Glutamatergic neuron (in vitro differentiated cells): ENCODE measurements at regions not wholly inside any gene's neighbourhood (a gene's known extent, or its start where the extent isn't known, plus 50 kb on each side); places are given as distances from the start of the nearest gene placed in this dataset.
"Not testable (repeated sequence)": the region's sequence is repeated elsewhere in the genome, so short reads cannot be mapped to it uniquely, and the experiment has no call there.

Source experiments
- DNase-seq: peaks from one replicate; pipeline ENCODE4 v3.0.0; 2022
- H3K27ac Mint-ChIP-seq: one replicate; pipeline ENCODE4 v1.8.0; 2020; ENCODE audit warnings: mild to moderate bottlenecking, mixed read lengths, inconsistent platforms; ENCODE audit not compliant: unreplicated experiment
- H3K27me3 Mint-ChIP-seq: one replicate; pipeline ENCODE4 v1.8.0; 2020; ENCODE audit warnings: mild to moderate bottlenecking, moderate library complexity, mixed read lengths, inconsistent platforms; ENCODE audit not compliant: unreplicated experiment
- H3K36me3 Mint-ChIP-seq: one replicate; pipeline ENCODE4 v1.8.0; 2020; ENCODE audit warnings: mild to moderate bottlenecking, mixed read lengths, inconsistent platforms; ENCODE audit not compliant: unreplicated experiment
- H3K4me1 Mint-ChIP-seq: one replicate; pipeline ENCODE4 v1.8.0; 2020; ENCODE audit warnings: mild to moderate bottlenecking, low read depth, mixed read lengths, inconsistent platforms; ENCODE audit not compliant: unreplicated experiment
- H3K4me3 Mint-ChIP-seq: one replicate; pipeline ENCODE4 v1.8.0; 2020; ENCODE audit warnings: mild to moderate bottlenecking, mixed read lengths, inconsistent platforms; ENCODE audit not compliant: unreplicated experiment
- H3K9me3 Mint-ChIP-seq: one replicate; pipeline ENCODE4 v1.8.0; 2020; ENCODE audit warnings: mild to moderate bottlenecking, moderate library complexity, mixed read lengths, inconsistent platforms; ENCODE audit not compliant: unreplicated experiment
- CTCF ChIP-seq: fragments of 200-600 bp; sonication (generic); IDR thresholded peaks from one replicate; pipeline ENCODE4 v1.5.0; 2021; ENCODE audit not compliant: partially characterized antibody, unreplicated experiment

- not testable (repeated sequence) for H3K9me3 Mint-ChIP-seq, DNase-seq
These were observed 95.2 kb upstream of the LRPAP1 start for GRCh38 chr4:3627456-3627855.

GRCh38 chr4:3626131-3626884 lies 94.1 kb upstream of the LRPAP1 start:
- H3K27me3 Mint-ChIP-seq, H3K27ac Mint-ChIP-seq, H3K4me1 Mint-ChIP-seq, H3K36me3 Mint-ChIP-seq, H3K4me3 Mint-ChIP-seq, DNase-seq: not testable (repeated sequence)
- H3K9me3 Mint-ChIP-seq = peaks cover 12% of the 10 kb centered on the region

More at GRCh38 chr4:3627456-3627855, 95.2 kb upstream of the LRPAP1 start:
- H3K4me3 Mint-ChIP-seq, H3K27ac Mint-ChIP-seq, H3K4me1 Mint-ChIP-seq, H3K36me3 Mint-ChIP-seq, H3K27me3 Mint-ChIP-seq: not testable (repeated sequence)

DNA sequence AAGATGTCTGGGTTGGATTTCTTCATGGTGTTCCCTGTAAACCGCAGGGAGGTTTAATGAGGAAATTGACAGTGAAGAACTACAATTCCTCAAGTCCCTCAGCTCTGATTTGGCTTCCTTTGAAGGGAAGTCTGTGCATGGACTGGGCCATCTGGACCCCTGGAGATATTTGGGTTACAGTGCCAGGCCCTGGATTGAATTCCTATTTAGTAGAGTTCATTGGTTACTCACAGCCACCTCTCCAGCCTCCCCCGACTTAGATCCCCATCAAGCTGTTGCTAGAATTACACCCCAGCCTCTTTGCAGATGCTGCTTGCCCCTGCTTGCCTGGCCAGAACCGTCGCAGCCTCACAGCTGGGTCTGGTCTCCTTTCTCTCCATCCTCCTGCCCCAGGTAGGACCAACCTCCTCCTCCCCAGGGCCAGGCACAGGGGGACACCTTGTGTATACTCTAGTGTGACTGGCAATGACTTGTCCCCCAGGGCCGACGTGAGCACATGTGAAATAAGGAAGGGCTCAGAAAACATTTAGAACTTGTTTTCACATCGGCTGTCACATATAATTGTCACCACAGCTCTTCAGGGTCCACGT lies 93.2 kb upstream of the LRPAP1 start:
- H3K4me3 Mint-ChIP-seq, DNase-seq, H3K36me3 Mint-ChIP-seq, H3K27me3 Mint-ChIP-seq, H3K4me1 Mint-ChIP-seq, H3K27ac Mint-ChIP-seq: not testable (repeated sequence)
- H3K9me3 Mint-ChIP-seq = peaks cover 12% of the 10 kb centered on the region

DNA sequence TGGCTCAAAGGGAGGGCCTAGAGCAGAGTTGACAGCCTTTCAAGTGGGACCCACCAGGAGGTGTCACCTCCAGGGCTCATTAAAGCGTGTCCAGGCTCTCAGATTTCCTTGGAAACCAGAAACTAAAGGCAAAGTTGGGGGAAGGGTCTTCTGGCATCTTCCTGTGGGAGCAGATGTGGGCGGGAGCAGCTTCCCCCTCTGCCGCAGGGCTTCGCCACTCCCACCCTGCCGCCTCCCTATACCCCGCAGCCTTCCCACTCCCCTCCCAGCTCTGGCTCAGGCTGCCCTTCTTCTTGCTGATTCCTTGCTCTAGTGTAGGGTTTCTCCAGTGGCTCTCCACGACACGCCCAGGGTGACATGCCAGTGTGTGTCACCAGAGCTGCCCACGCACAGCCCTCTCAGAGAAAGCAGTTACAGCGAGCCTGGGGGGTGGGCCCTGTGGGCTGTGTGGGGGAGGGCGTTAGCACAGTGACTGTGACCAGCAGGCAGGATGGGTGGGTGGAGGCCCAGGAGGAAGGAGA lies 91.6 kb upstream of the LRPAP1 start:
- not testable (repeated sequence) for DNase-seq, H3K4me3 Mint-ChIP-seq, H3K36me3 Mint-ChIP-seq, H3K27me3 Mint-ChIP-seq, H3K4me1 Mint-ChIP-seq, H3K27ac Mint-ChIP-seq
- peaks cover 11% of the 10 kb centered on the region for H3K9me3 Mint-ChIP-seq

DNA sequence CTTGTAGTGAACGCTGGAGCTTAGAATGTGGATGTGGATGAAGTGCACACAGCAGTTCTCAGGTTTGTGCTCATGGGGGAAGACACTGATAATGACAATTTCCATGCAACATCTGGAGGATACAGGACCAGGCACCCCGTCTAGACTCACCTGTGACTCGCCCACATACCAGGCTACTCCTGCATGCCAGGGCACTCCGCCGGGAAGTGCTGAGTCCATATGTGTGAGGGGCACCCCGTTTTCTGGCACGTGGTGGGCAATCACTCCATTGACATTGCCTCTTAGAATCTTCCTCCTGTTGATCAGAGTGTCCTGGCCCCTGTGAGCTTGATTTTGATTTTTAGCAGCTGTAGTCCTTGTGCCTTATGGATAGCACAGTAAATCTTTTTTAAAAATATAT lies 90.9 kb upstream of the LRPAP1 start:
- Mint-ChIP-seq H3K36me3 (peaks cover 9% of the 10 kb centered on the region), H3K27ac (no peak overlapping the region), H3K27me3 (peaks cover 4% of the 10 kb centered on the region), H3K4me1 (peaks cover 5% of the 10 kb centered on the region), H3K4me3 (no peak overlapping the region), H3K9me3 (peaks cover 10% of the 10 kb centered on the region)
- TF ChIP-seq CTCF = no peak
- no peak for DNase-seq

GRCh38 chr4:3620365-3620764 lies 88.1 kb upstream of the LRPAP1 start:
- H3K4me3 Mint-ChIP-seq, H3K27ac Mint-ChIP-seq, H3K27me3 Mint-ChIP-seq: not testable (repeated sequence)

DNA sequence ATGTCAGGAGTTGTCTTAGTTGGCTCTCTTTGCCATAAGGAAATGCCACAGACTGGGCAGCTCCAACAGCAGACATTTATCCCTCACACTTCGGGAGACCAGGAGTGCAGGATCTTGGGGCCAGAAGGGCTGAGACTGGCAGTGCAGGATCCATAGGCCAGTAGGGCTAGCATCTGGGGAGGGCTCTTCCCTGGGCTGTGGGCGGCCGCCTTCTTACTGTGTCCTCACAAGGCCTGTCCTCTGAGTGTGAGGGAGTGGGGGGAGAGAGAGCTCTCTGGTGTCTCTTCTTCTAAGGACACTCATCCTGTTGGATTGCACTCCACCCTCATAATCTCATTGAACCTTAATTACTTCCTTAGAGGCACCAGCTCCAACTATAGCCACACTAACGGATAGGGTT lies 87.5 kb upstream of the LRPAP1 start:
- H3K4me3 Mint-ChIP-seq, H3K27ac Mint-ChIP-seq, H3K9me3 Mint-ChIP-seq, DNase-seq, H3K27me3 Mint-ChIP-seq, H3K4me1 Mint-ChIP-seq, H3K36me3 Mint-ChIP-seq: not testable (repeated sequence)

More at GRCh38 chr4:3620365-3620764, 88.1 kb upstream of the LRPAP1 start:
- not testable (repeated sequence) for H3K9me3 Mint-ChIP-seq, H3K36me3 Mint-ChIP-seq, DNase-seq, H3K4me1 Mint-ChIP-seq

DNA sequence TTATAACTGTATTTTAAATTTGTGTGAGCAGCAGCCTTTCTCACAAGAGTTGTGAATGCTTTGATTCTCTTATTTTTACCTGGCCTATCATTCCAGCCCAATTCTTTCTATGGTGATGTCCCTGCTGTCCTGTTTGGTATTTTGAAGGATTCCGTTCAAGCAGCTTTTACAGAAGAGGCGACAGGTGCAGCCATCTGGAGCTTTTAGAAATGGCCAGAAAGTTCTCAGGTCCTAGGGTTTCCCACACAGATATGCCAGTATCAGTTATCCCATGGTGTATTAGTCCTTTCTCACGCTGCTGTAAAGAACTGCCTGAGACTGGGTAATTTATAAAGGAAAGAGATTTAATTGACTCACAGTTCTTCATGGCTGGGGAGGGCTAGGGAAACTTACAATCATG lies 86.1 kb upstream of the LRPAP1 start:
- not testable (repeated sequence) for DNase-seq, H3K4me1 Mint-ChIP-seq, H3K36me3 Mint-ChIP-seq, H3K27ac Mint-ChIP-seq, H3K9me3 Mint-ChIP-seq, H3K27me3 Mint-ChIP-seq, H3K4me3 Mint-ChIP-seq
